ENCODE measurements at regions not wholly inside any gene's neighbourhood (a gene's known extent, or its start where the extent isn't known, plus 50 kb on each side); places are given as distances from the start of the nearest gene placed in this dataset.

DNA sequence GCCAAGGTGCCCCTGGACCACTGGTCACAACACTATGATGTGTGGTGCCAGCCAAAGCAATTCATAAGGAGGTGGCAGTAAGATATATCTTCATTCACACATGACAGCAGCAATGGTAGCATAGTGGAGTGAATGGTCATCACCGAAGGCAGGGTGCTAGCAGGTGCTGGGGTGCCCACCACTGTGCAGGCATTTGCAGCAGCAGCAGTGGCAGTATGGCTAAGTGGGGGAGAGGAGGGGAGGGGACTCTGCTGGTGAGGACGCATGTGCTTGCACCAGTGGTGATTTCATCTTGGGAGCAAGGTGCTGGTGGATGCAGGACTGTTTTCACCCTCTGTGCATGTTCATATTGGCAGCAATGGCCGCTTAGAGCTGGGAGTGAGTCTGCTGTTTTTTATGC, 419.1 kb upstream of the KLHL4 start:
- Histone ChIP-seq H3K4me1 (ENCODE audit: control insufficient read depth, insufficient read depth, low read length) (no peaks in the 10 kb centered on the region), H3K79me2 (ENCODE audit: control insufficient read depth, insufficient read depth, low read length) (no peaks in the 10 kb centered on the region), H3K27ac (ENCODE audit: control insufficient read depth, insufficient read depth) (no peak overlapping the region), H3K36me3 (ENCODE audit: control insufficient read depth in 2 of 2, insufficient read depth in 2 of 2, low read length in 1 of 2) (no peaks in the 10 kb centered on the region), H3K27me3 (replicated peaks in 1 of 2; ENCODE audit: control insufficient read depth in 2 of 2, insufficient read depth in 2 of 2, low read length in 1 of 2) (no peaks in the 10 kb centered on the region), H4K20me1 (ENCODE audit: control insufficient read depth, insufficient read depth) (no peaks in the 10 kb centered on the region), H3K9me3 (replicated peaks; ENCODE audit: control insufficient read depth, insufficient read depth, low read length) (no peaks in the 10 kb centered on the region), H3K4me3 (no peak overlapping the region), H2AFZ (ENCODE audit: control insufficient read depth, low read depth, low read length) (no peak overlapping the region), H3K9ac (ENCODE audit: control insufficient read depth, insufficient read depth, low read length) (no peak overlapping the region), H3K4me2 (ENCODE audit: control insufficient read depth, insufficient read depth) (no peak overlapping the region)
- ChIA-PET SMC1A (ENCODE audit: uncharacterized antibody, unreplicated experiment) (interaction anchor here (1.1 kb wide), 1 partner anchor 151 kb away, joined by 3 read pairs; no protein-coding TSS in a partner anchor), RAD21 (ENCODE audit: unreplicated experiment) (no interaction called here), POLR2A (no interaction called here), CTCF (interaction anchor here (1.3 kb wide), 1 partner anchor 15 kb away, joined by 3 read pairs; no protein-coding TSS in a partner anchor)
- no TSS peak for BruUV-seq (replicated peaks)
- FAIRE-seq (no peak), ATAC-seq (no peak), DNase-seq (ENCODE audit: low read depth, low spot score) (no peak)
- in situ Hi-C loops (cut with MboI): no loop called here
- intact Hi-C loops (cut with micrococcal nuclease; ENCODE audit: unreplicated experiment): no loop called here
- WGBS (ENCODE audit: insufficient coverage, insufficient replicate concordance, low lambda C conversion rate, missing lambda C conversion rate): 5% methylated on average over 3 of the region's 3 CpGs
- TF ChIP-seq BCL11A (IDR thresholded peaks at IDR 0.05; ENCODE audit: low read depth, low read length): no peak
- TF ChIP-seq SREBF2 (IDR thresholded peaks at IDR 0.05; ENCODE audit: low read length): no peak
- TF ChIP-seq, protein P1, sequence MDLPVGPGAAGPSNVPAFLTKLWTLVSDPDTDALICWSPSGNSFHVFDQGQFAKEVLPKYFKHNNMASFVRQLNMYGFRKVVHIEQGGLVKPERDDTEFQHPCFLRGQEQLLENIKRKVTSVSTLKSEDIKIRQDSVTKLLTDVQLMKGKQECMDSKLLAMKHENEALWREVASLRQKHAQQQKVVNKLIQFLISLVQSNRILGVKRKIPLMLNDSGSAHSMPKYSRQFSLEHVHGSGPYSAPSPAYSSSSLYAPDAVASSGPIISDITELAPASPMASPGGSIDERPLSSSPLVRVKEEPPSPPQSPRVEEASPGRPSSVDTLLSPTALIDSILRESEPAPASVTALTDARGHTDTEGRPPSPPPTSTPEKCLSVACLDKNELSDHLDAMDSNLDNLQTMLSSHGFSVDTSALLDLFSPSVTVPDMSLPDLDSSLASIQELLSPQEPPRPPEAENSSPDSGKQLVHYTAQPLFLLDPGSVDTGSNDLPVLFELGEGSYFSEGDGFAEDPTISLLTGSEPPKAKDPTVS (IDR thresholded peaks at IDR 0.05; ENCODE audit: low read depth, low read length): no peak
- TF ChIP-seq NR2C2 (IDR thresholded peaks at IDR 0.05; ENCODE audit: borderline replicate concordance, control insufficient read depth, insufficient read length, low read depth): no peak
- TF ChIP-seq PBX3 (IDR thresholded peaks at IDR 0.05; ENCODE audit: insufficient replicate concordance, low read depth, low read length): no peak

GRCh38 chrX:87105131-87105530, 412.5 kb upstream of the KLHL4 start:
- no peak overlapping the region for H2AFZ ChIP-seq (ENCODE audit: control insufficient read depth, low read depth, low read length)
- no peak for FAIRE-seq
- H3K36me3 ChIP-seq (ENCODE audit: control insufficient read depth in 2 of 2, insufficient read depth in 2 of 2, low read length in 1 of 2): no peaks in the 10 kb centered on the region
- no peaks in the 10 kb centered on the region for H3K9me3 ChIP-seq (replicated peaks; ENCODE audit: control insufficient read depth, insufficient read depth, low read length)
- no peaks in the 10 kb centered on the region for H3K4me1 ChIP-seq (ENCODE audit: control insufficient read depth, insufficient read depth, low read length)
- ChIA-PET SMC1A (ENCODE audit: uncharacterized antibody, unreplicated experiment) (no interaction called here), POLR2A (no interaction called here), RAD21 (ENCODE audit: unreplicated experiment) (no interaction called here), CTCF (no interaction called here)
- H3K4me3 ChIP-seq: no peak overlapping the region
- no peak overlapping the region for H3K4me2 ChIP-seq (ENCODE audit: control insufficient read depth, insufficient read depth)
- intact Hi-C loops (cut with micrococcal nuclease; ENCODE audit: unreplicated experiment) (no loop called here), in situ Hi-C loops (cut with MboI) (no loop called here)
- no peak overlapping the region for H3K9ac ChIP-seq (ENCODE audit: control insufficient read depth, insufficient read depth, low read length)
- no peak for ATAC-seq
- BruUV-seq (replicated peaks): no TSS peak
- no peaks in the 10 kb centered on the region for H4K20me1 ChIP-seq (ENCODE audit: control insufficient read depth, insufficient read depth)
- no peaks in the 10 kb centered on the region for H3K27me3 ChIP-seq (replicated peaks in 1 of 2; ENCODE audit: control insufficient read depth in 2 of 2, insufficient read depth in 2 of 2, low read length in 1 of 2)
- no peak overlapping the region for H3K27ac ChIP-seq (ENCODE audit: control insufficient read depth, insufficient read depth)
- DNase-seq (ENCODE audit: low read depth, low spot score): no peak
- WGBS (ENCODE audit: insufficient coverage, insufficient replicate concordance, low lambda C conversion rate, missing lambda C conversion rate): 0% methylated on average over 1 of the region's 1 CpG
- no peaks in the 10 kb centered on the region for H3K79me2 ChIP-seq (ENCODE audit: control insufficient read depth, insufficient read depth, low read length)
- TF ChIP-seq ZNF24 (IDR thresholded peaks at IDR 0.05) (no peak), BMI1 (IDR thresholded peaks at IDR 0.05; ENCODE audit: borderline replicate concordance) (no peak), POU2F2 (IDR thresholded peaks at IDR 0.05; ENCODE audit: borderline replicate concordance, low read depth, low read length) (no peak), TBL1XR1 (IDR thresholded peaks at IDR 0.05; ENCODE audit: low read depth, low read length) (no peak), FOXK2 (IDR thresholded peaks at IDR 0.05) (no peak), RBBP5 (conservative IDR thresholded peaks at IDR 0.05) (no peak), RB1 (IDR thresholded peaks at IDR 0.05; ENCODE audit: borderline replicate concordance) (no peak), TARDBP (IDR thresholded peaks at IDR 0.05; ENCODE audit: borderline replicate concordance) (no peak), IKZF2 (IDR thresholded peaks at IDR 0.05) (no peak), SUZ12 (IDR thresholded peaks at IDR 0.05; ENCODE audit: unreplicated experiment) (no peak), POLR2A (IDR thresholded peaks at IDR 0.05; ENCODE audit: low read depth, low read length) (no peak)
- TF ChIP-seq, protein P2, sequence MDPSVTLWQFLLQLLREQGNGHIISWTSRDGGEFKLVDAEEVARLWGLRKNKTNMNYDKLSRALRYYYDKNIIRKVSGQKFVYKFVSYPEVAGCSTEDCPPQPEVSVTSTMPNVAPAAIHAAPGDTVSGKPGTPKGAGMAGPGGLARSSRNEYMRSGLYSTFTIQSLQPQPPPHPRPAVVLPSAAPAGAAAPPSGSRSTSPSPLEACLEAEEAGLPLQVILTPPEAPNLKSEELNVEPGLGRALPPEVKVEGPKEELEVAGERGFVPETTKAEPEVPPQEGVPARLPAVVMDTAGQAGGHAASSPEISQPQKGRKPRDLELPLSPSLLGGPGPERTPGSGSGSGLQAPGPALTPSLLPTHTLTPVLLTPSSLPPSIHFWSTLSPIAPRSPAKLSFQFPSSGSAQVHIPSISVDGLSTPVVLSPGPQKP (IDR thresholded peaks at IDR 0.05; ENCODE audit: low read depth, low read length): no peak
